Ureter (tissue), 1 donor: ENCODE measurements at regions not wholly inside any gene's neighbourhood (a gene's known extent, or its start where the extent isn't known, plus 50 kb on each side); places are given as distances from the start of the nearest gene placed in this dataset.
"Not testable (repeated sequence)": the region's sequence is repeated elsewhere in the genome, so short reads cannot be mapped to it uniquely, and the experiment has no call there.

Experiments
- DNase-seq: peaks from one replicate; pipeline ENCODE4 v3.0.0-alpha.2; 2020; ENCODE audit warnings: low spot score
- donor health status: DM: yes; HTN: yes; CAD: no.

DNA sequence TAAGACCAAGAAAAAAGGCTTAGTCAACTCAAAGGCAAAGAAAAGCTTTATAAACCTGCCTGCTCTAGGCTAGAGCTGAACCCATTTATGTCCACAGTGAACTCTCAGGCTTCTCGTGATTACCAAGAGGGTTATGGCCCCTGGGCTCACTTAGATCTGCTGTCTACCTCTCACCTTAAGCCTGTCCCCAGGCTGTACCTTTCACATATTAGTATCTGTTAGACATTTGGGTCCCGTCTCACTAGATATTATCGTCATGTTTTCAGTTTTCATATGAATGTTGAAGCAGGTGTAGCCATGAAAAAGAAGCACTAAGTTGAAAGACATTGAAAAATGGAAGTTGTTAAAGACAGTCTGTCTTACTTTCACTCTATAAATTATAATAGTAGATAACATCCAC, 75.2 kb upstream of the COX7C start:
- DNase-seq = no peak

DNA sequence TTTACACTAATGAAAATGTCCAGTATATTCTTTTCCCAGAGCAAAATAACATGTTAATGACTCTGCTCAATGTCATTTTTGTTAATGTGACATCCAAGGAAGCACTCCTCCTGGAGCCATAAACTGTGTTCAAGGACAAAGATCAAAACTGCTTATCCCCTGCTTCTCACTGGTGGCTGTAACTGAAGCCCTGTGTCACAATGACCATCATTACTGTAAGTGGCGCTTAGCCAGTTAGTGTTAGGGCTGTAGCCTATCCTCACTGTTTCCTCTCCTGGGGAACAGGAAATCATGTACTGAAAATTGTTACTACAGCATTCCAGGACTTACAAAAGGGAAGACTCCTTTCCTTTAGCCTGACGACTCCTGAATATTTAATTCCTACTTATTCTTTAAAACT, 71.7 kb upstream of the COX7C start:
- no peak for DNase-seq

GRCh38 chr5:86546582-86546981, 71.2 kb upstream of the COX7C start:
- DNase-seq = no peak

GRCh38 chr5:86554638-86555037, 63.1 kb upstream of the COX7C start:
- no peak for DNase-seq

DNA sequence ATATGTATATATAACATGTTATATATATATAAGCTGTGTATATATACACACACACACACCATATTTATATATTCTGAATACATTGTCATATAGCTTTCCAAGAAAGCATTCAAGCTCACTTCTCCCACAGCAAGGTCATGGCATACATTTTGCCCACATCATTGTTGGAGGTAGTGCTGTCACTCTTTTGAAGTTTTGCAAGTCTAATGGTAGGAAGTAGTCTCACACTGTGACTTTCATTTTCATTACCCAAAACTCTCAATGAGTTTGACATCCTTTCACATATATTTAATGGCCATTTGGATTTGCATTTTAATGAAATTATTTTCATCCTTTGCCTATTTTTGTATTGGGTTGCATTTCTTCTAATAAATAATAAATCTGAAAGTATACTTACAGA, 59.8 kb upstream of the COX7C start:
- no peak for DNase-seq

DNA sequence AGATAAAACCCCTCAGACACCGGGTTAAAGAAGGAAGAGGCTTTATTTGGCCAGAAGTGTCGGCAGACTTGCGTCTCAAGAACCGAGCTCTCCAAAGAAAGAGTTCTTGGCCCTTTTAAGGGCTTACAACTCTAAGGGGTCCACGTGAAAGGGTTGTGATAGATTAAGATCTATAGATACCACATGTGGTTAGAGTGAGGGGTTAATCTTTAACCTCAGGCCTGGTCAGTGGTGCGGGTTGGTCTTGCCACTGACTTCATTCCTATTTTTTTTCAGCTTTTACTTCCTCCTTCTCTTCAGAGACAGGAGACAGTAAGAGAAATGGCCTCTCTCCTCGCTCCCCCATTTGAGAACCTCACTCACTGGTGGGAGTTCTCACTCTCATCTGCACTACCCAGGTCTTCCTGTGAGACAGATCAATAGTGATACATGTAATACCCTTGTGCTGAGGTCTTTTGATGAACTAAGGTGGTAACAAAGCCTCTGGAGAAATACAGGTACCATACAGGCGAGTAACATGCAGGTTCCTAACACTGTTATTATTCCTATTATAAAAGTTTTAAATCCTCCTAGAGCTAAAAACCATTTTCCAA, 52.4 kb upstream of the COX7C start:
- DNase-seq = no peak

DNA sequence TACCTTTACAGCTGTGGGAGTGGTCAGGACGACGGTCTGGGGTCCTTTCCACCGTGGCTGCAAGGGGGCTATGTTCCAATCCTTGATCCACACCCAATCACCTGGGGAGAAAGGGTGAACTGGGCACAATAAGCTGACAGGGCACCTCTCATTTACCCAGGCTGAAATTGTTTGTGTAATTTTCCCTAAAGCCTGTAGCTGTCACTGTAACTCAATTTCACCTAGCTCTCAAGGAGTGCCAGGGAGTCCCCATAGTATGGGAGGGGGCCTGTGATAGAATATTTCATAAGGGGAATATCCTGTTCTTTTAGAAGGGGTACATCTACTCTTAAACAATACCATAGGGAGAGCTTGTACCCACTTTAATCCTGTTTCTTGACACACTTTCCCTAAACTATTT, 51.7 kb upstream of the COX7C start:
- DNase-seq = not testable (repeated sequence)
